Stomach (tissue), 8 donors: ENCODE measurements at regions not wholly inside any gene's neighbourhood (a gene's known extent, or its start where the extent isn't known, plus 50 kb on each side); places are given as distances from the start of the nearest gene placed in this dataset.

Source experiments
- DNase-seq, 2 donors: peaks; one replicate each; pipeline versions ENCODE4 v3.0.0 to v3.0.0-alpha.2; 2013 to 2019
- H3K27ac ChIP-seq, 5 donors: fragments of 200-600 bp in 4 of 5; sonication (generic) in 4 of 5; one replicate each; pipeline ENCODE4 v1.5.1; 2013 to 2019; ENCODE audit warnings: mild to moderate bottlenecking in 1 of 5, moderate library complexity in 1 of 5
- H3K27me3 ChIP-seq, 3 donors: fragments of 200-600 bp; sonication (generic); one replicate each; pipeline ENCODE4 v1.5.1; 2017 to 2019; ENCODE audit warnings: mixed run types in 1 of 3
- H3K36me3 ChIP-seq, 4 donors: fragments of 200-600 bp; sonication (generic); 1 replicate in 3 of 4; 2 replicates in 1 of 4; pipeline ENCODE4 v1.5.1; 2016 to 2019
- H3K4me1 ChIP-seq, 4 donors: fragments of 200-600 bp; sonication (generic); one replicate each; pipeline ENCODE4 v1.5.1; 2016 to 2019
- H3K4me3 ChIP-seq, 4 donors: fragments of 200-600 bp; sonication (generic) in 3 of 4; one replicate each; pipeline ENCODE4 v1.5.1; 2016 to 2019; ENCODE audit warnings: mild to moderate bottlenecking in 1 of 4
- H3K9me3 ChIP-seq, 4 donors: fragments of 200-600 bp; sonication (generic); one replicate each; pipeline ENCODE4 v1.5.1; 2016 to 2019
- EP300 ChIP-seq: sonication (generic); formaldehyde crosslinking; IDR thresholded peaks from one replicate; pipeline ENCODE4 v1.6.1; 2017; ENCODE audit warnings: antibody characterized with exemption
- POLR2A ChIP-seq, 4 donors: fragments of 450-650 bp; IDR thresholded peaks; one replicate each; pipeline ENCODE4 v1.6.1; 2016; ENCODE audit warnings: antibody characterized with exemption in 4 of 4, control low read depth in 2 of 4, mild to moderate bottlenecking in 1 of 4, moderate library complexity in 1 of 4
- POLR2AphosphoS5 ChIP-seq, 3 donors: sonication (generic); formaldehyde crosslinking; IDR thresholded peaks; one replicate each; pipeline ENCODE4 v1.6.1; 2016; ENCODE audit warnings: antibody characterized with exemption in 3 of 3
- WGBS, 5 donors: extraction: QIAGEN DNeasy Blood & Tissue Kit in 3 of 5; methylation state at CpG; one replicate each; pipeline versions ENCODE4 v1.1.5 to v1.1.7; 2013 to 2018; 5-methylcytosine and 5-hydroxymethylcytosine counted together
- intact Hi-C: fragments of 100-400 bp; cut with DNase I; formaldehyde crosslinking; loops from one replicate; pipeline ENCODE4 v1.15.1; 2023; ENCODE audit warnings: low total_unique reads
- TF ChIP-seq, protein P1 (sequence below), 7 experiments: fragments of 450-650 bp in 4 of 7; fragments of 200-600 bp in 3 of 7; sonication (generic) in 3 of 7; IDR thresholded peaks; one replicate each; pipeline ENCODE4 v1.5.1; 2016 to 2019; ENCODE audit warnings: antibody characterized with exemption in 7 of 7, control low read depth in 2 of 7, mild to moderate bottlenecking in 1 of 7
- donor health status: healthy with polysubstance abuse.
- donor health status: Bipolar disorder and iron deficiency.
- donor health status: healthy.

GRCh38 chr20:12072221-12072953 lies 154.7 kb downstream of the BTBD3 start:
- no peaks in the 10 kb centered on the region for H3K36me3 ChIP-seq
- TF ChIP-seq, protein P1, sequence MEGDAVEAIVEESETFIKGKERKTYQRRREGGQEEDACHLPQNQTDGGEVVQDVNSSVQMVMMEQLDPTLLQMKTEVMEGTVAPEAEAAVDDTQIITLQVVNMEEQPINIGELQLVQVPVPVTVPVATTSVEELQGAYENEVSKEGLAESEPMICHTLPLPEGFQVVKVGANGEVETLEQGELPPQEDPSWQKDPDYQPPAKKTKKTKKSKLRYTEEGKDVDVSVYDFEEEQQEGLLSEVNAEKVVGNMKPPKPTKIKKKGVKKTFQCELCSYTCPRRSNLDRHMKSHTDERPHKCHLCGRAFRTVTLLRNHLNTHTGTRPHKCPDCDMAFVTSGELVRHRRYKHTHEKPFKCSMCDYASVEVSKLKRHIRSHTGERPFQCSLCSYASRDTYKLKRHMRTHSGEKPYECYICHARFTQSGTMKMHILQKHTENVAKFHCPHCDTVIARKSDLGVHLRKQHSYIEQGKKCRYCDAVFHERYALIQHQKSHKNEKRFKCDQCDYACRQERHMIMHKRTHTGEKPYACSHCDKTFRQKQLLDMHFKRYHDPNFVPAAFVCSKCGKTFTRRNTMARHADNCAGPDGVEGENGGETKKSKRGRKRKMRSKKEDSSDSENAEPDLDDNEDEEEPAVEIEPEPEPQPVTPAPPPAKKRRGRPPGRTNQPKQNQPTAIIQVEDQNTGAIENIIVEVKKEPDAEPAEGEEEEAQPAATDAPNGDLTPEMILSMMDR (IDR thresholded peaks at IDR 0.05) = no peak
- TF ChIP-seq EP300 (no peak), POLR2A (IDR thresholded peaks at IDR 0.05) (no peak), POLR2AphosphoS5 (IDR thresholded peaks at IDR 0.05) (no peak)
- intact Hi-C loops = no loop called here
- H3K27me3 ChIP-seq = no peaks in the 10 kb centered on the region
- H3K4me3 ChIP-seq = no peak overlapping the region
- WGBS, 5 donors = 67 to 76% (median 67%) methylated on average over 8 of the region's 8 CpGs
- no peaks in the 10 kb centered on the region for H3K9me3 ChIP-seq
- no peak overlapping the region for H3K27ac ChIP-seq
- H3K4me1 ChIP-seq = peaks cover 0 to 9% (median 0%) of the 10 kb centered on the region in 4 donors
- DNase-seq = no peak

DNA sequence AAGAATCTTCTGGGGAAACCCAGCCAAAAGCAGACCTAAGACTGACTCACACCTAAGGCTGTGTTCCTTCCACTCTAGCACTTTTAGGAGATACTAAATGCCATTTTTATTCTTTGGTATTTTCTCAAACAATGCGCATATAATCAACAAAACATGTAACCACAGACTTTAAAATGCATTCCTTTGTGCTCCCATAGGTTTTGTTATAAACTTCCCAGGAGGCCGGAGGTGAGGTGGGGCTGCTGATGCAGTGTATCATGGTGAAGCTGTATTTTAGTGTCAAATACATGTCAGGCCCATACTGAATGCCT lies 155.2 kb downstream of the BTBD3 start:
- H3K27ac ChIP-seq = no peak overlapping the region
- no peaks in the 10 kb centered on the region for H3K36me3 ChIP-seq
- no peaks in the 10 kb centered on the region for H3K27me3 ChIP-seq
- TF ChIP-seq EP300 (no peak), POLR2A (IDR thresholded peaks at IDR 0.05) (no peak), POLR2AphosphoS5 (IDR thresholded peaks at IDR 0.05) (no peak)
- TF ChIP-seq, protein P1 (IDR thresholded peaks at IDR 0.05) = no peak
- DNase-seq = no peak
- WGBS, 5 donors = 92 to 98% (median 94%) methylated on average over 2 of the region's 2 CpGs
- intact Hi-C loops = no loop called here
- no peak overlapping the region for H3K4me3 ChIP-seq
- H3K4me1 ChIP-seq = peaks cover 0 to 8% (median 0%) of the 10 kb centered on the region in 4 donors
- no peaks in the 10 kb centered on the region for H3K9me3 ChIP-seq

DNA sequence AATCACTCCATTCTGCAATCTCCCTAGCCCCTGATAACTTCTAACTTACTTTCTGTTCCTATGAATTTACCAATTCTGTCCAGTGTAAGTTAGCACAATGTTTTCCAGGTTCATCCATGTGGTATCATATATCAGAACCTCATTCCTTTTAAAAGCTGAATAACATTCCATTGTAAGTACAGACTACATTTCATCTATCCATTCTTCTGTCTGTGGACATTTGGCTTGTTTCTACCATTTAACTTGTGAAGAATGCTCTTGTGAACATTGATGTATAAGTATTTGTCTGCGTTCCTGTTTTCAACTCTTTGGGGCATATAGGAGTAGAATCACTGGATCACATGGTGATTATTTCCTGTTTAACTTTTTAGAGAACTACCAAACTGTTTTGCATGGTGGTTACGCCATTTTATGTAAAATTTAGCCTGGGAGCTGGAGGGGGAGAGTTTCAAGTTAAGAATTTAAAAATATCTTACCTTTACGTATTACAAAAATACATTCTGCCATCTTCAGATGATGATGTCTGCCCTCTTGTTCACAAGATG lies 156.5 kb downstream of the BTBD3 start:
- intact Hi-C loops = no loop called here
- WGBS, 5 donors = 85 to 91% (median 89%) methylated on average over 3 of the region's 3 CpGs
- Histone ChIP-seq H3K4me1 (no peaks in the 10 kb centered on the region), H3K9me3 (no peaks in the 10 kb centered on the region), H3K4me3 (no peak overlapping the region), H3K36me3 (no peaks in the 10 kb centered on the region), H3K27me3 (no peaks in the 10 kb centered on the region), H3K27ac (no peak overlapping the region)
- no peak for TF ChIP-seq EP300
- TF ChIP-seq, protein P1 (IDR thresholded peaks at IDR 0.05) = no peak
- DNase-seq = no peak

GRCh38 chr20:12076200-12076599 lies 158.5 kb downstream of the BTBD3 start:
- Histone ChIP-seq H3K4me3 (no peak overlapping the region), H3K9me3 (no peaks in the 10 kb centered on the region), H3K36me3 (no peaks in the 10 kb centered on the region), H3K27ac (no peak overlapping the region), H3K4me1 (no peaks in the 10 kb centered on the region), H3K27me3 (no peaks in the 10 kb centered on the region)
- 67 to 93% (median 83%) methylated on average over 3 of the region's 3 CpGs for WGBS, 5 donors
- intact Hi-C loops = no loop called here
- TF ChIP-seq POLR2AphosphoS5 (IDR thresholded peaks at IDR 0.05) (no peak), POLR2A (IDR thresholded peaks at IDR 0.05) (no peak), EP300 (no peak)
- TF ChIP-seq, protein P1 (IDR thresholded peaks at IDR 0.05) = no peak
- no peak for DNase-seq
